Panc1 (cell line): ENCODE measurements at regions not wholly inside any gene's neighbourhood (a gene's known extent, or its start where the extent isn't known, plus 50 kb on each side); places are given as distances from the start of the nearest gene placed in this dataset.

Experiments used
- CTCF ChIP-seq: fragments of 450-650 bp; IDR thresholded peaks from 2 replicates; pipeline ENCODE4 v1.5.1; 2017; ENCODE audit warnings: mild to moderate bottlenecking
- TCF7L2 ChIP-seq: IDR thresholded peaks from 2 replicates; pipeline ENCODE4 v1.6.1; 2011; ENCODE audit warnings: mild to moderate bottlenecking, low read depth, low read length, inconsistent platforms
- TF ChIP-seq, protein P1 (sequence below), 2 experiments: IDR thresholded peaks; 2 replicates each; pipeline ENCODE4 v1.6.1; 2011 to 2012; ENCODE audit warnings: low read depth in 2 of 2, control low read depth in 1 of 2, low read length in 1 of 2, mild to moderate bottlenecking in 1 of 2, moderate library complexity in 1 of 2; ENCODE audit not compliant: insufficient read depth in 1 of 2

GRCh38 chr10:64518456-64518855 is 997.3 kb downstream of the REEP3 start:
- TF ChIP-seq CTCF (no peak), TCF7L2 (no peak)
- TF ChIP-seq, protein P1, sequence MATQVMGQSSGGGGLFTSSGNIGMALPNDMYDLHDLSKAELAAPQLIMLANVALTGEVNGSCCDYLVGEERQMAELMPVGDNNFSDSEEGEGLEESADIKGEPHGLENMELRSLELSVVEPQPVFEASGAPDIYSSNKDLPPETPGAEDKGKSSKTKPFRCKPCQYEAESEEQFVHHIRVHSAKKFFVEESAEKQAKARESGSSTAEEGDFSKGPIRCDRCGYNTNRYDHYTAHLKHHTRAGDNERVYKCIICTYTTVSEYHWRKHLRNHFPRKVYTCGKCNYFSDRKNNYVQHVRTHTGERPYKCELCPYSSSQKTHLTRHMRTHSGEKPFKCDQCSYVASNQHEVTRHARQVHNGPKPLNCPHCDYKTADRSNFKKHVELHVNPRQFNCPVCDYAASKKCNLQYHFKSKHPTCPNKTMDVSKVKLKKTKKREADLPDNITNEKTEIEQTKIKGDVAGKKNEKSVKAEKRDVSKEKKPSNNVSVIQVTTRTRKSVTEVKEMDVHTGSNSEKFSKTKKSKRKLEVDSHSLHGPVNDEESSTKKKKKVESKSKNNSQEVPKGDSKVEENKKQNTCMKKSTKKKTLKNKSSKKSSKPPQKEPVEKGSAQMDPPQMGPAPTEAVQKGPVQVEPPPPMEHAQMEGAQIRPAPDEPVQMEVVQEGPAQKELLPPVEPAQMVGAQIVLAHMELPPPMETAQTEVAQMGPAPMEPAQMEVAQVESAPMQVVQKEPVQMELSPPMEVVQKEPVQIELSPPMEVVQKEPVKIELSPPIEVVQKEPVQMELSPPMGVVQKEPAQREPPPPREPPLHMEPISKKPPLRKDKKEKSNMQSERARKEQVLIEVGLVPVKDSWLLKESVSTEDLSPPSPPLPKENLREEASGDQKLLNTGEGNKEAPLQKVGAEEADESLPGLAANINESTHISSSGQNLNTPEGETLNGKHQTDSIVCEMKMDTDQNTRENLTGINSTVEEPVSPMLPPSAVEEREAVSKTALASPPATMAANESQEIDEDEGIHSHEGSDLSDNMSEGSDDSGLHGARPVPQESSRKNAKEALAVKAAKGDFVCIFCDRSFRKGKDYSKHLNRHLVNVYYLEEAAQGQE (IDR thresholded peaks at IDR 0.05; ENCODE audit: insufficient read depth in 1 of 2, low read depth in 2 of 2, low read length in 1 of 2) = no peak
